K562 (cell line): ENCODE measurements at regions not wholly inside any gene's neighbourhood (a gene's known extent, or its start where the extent isn't known, plus 50 kb on each side); places are given as distances from the start of the nearest gene placed in this dataset.

ENCODE experiments used
- ASH1L ChIP-seq: fragments of 450-650 bp; IDR thresholded peaks from 2 replicates; pipeline ENCODE4 v1.6.1; 2018; ENCODE audit warnings: borderline replicate concordance, mild to moderate bottlenecking, low read depth; ENCODE audit not compliant: partially characterized antibody
- BACH1 ChIP-seq: fragments of 200-800 bp; sonication (Bioruptor generic); IDR thresholded peaks from 2 replicates; pipeline ENCODE4 v1.6.1; 2016; ENCODE audit warnings: missing genetic modification characterization, missing compliant biosample characterization
- COPS2 ChIP-seq: fragments of 450-650 bp; conservative IDR thresholded peaks from 2 replicates; pipeline ENCODE4 v1.6.1; 2016; ENCODE audit warnings: mild to moderate bottlenecking, moderate library complexity
- ETV6 ChIP-seq, 3 experiments: fragments of 150-350 bp in 1 of 3; sonication (generic) in 1 of 3; formaldehyde crosslinking in 1 of 3; IDR thresholded peaks; 2 replicates each; pipeline versions ENCODE4 v1.6.1 to v1.8.0; 2014 to 2022; ENCODE audit warnings: borderline replicate concordance in 2 of 3, low read depth in 2 of 3, antibody characterized with exemption in 1 of 3, low read length in 1 of 3, mild to moderate bottlenecking in 1 of 3, missing genetic modification reagents in 1 of 3
- GATA2 ChIP-seq: sonication (generic); formaldehyde crosslinking; IDR thresholded peaks from 2 replicates; pipeline ENCODE4 v1.4.0; 2020; ENCODE audit warnings: mild to moderate bottlenecking, missing genetic modification reagents
- GATAD2B ChIP-seq: fragments of 450-650 bp; IDR thresholded peaks from 2 replicates; pipeline ENCODE4 v1.6.1; 2017; ENCODE audit warnings: mild to moderate bottlenecking, borderline replicate concordance
- MAFF ChIP-seq: IDR thresholded peaks from 2 replicates; pipeline ENCODE4 v1.6.1; 2012; ENCODE audit warnings: low read length, improper control_type of control experiment
- RNF219 ChIP-seq: fragments of 250-450 bp; sonication (Bioruptor Pico); IDR thresholded peaks from 2 replicates; pipeline ENCODE4 v1.5.0; 2022; ENCODE audit warnings: mild to moderate bottlenecking
- SMC3 ChIP-seq: conservative IDR thresholded peaks from 2 replicates; pipeline ENCODE4 v1.6.1; 2011; ENCODE audit warnings: low read depth, low read length, improper control_type of control experiment; ENCODE audit not compliant: insufficient read depth
- SRSF3 ChIP-seq: fragments of 200-400 bp; formaldehyde crosslinking; IDR thresholded peaks from 2 replicates; pipeline ENCODE4 v1.6.1; 2016; ENCODE audit warnings: mild to moderate bottlenecking, low read length, moderate library complexity; ENCODE audit not compliant: insufficient read depth
- TAF9B ChIP-seq: fragments of 450-650 bp; IDR thresholded peaks from 2 replicates; pipeline ENCODE4 v1.6.1; 2018; ENCODE audit warnings: mild to moderate bottlenecking; ENCODE audit not compliant: partially characterized antibody
- ZNF143 ChIP-seq: sonication (generic); formaldehyde crosslinking; IDR thresholded peaks from 2 replicates; pipeline ENCODE4 v1.9.0; 2022; ENCODE audit warnings: mild to moderate bottlenecking, missing genetic modification reagents
- ZNF165 ChIP-seq: fragments of 250-450 bp; sonication (Bioruptor Pico); IDR thresholded peaks from 2 replicates; pipeline ENCODE4 v1.4.0; 2020; ENCODE audit warnings: borderline replicate concordance
- ZNF384 ChIP-seq: IDR thresholded peaks from 2 replicates; pipeline ENCODE4 v1.6.1; 2012; ENCODE audit warnings: low read depth, low read length, improper control_type of control experiment
- ZNF707 ChIP-seq: fragments of 250-450 bp; sonication (Bioruptor Pico); conservative IDR thresholded peaks from 2 replicates; pipeline ENCODE4 v1.8.0; 2022; ENCODE audit warnings: inconsistent platforms, mild to moderate bottlenecking, moderate library complexity

GRCh38 chr18:28523758-28524475 lies 347.0 kb upstream of the CDH2 start (continued):
- no peak for TF ChIP-seq ETV6 (IDR thresholded peaks at IDR 0.05; ENCODE audit: borderline replicate concordance in 1 of 2, low read depth in 2 of 2, low read length in 1 of 2)
- no peak for TF ChIP-seq ETV6 (CRISPR knock-in tag; IDR thresholded peaks at IDR 0.05; ENCODE audit: borderline replicate concordance)
- TF ChIP-seq ZNF384, result no peak
- no peak for TF ChIP-seq MAFF
- TF ChIP-seq GATAD2B, result no peak
- TF ChIP-seq ZNF165, result no peak
- TF ChIP-seq BACH1 (tag), result no peak
- TF ChIP-seq ZNF143 (CRISPR knock-in tag), result no peak
- no peak for TF ChIP-seq RNF219 (CRISPR knock-in tag)
- TF ChIP-seq TAF9B, result no peak
- TF ChIP-seq GATA2 (CRISPR knock-in tag), result no peak
- TF ChIP-seq SRSF3, result no peak
- no peak for TF ChIP-seq ZNF707
- no peak for TF ChIP-seq COPS2
- TF ChIP-seq SMC3, result no peak
- TF ChIP-seq ASH1L, result no peak
- TF ChIP-seq, all 486 proteins: peak for 0
